Brain microvascular endothelial cell (primary cell): ENCODE measurements at regions not wholly inside any gene's neighbourhood (a gene's known extent, or its start where the extent isn't known, plus 50 kb on each side); places are given as distances from the start of the nearest gene placed in this dataset.

Experiments
- DNase-seq: peaks from one replicate; pipeline ENCODE4 v3.0.0-alpha.2; 2020
- H3K27ac ChIP-seq: fragments of 250-450 bp; sonication (Bioruptor Pico); 2 replicates; pipeline ENCODE4 v1.5.1; 2020; ENCODE audit warnings: mild to moderate bottlenecking, moderate library complexity
- H3K27me3 ChIP-seq: fragments of 250-450 bp; sonication (Bioruptor Pico); replicated peaks from 2 replicates; pipeline ENCODE4 v1.5.1; 2020; ENCODE audit warnings: mild to moderate bottlenecking
- H3K36me3 ChIP-seq: fragments of 250-450 bp; sonication (Bioruptor Pico); replicated peaks from 2 replicates; pipeline ENCODE4 v1.5.1; 2020; ENCODE audit warnings: mild to moderate bottlenecking
- H3K4me3 ChIP-seq: 2 replicates; pipeline ENCODE4 v1.5.1; 2011; ENCODE audit warnings: low read depth, mild to moderate bottlenecking, control low read depth, low read length, moderate library complexity
- CTCF ChIP-seq: IDR thresholded peaks from 2 replicates; pipeline ENCODE4 v1.5.1; 2011; ENCODE audit warnings: low read depth, mild to moderate bottlenecking, moderate library complexity, low read length, control low read depth, inconsistent platforms; ENCODE audit errors: missing control alignments
- in situ Hi-C: cut with HindIII; loops from 2 replicates; pipeline ENCODE4 v1.10.0; 2017; ENCODE audit warnings: low sequenced_read_pairs, low pct_ligation_motif_present

GRCh38 chr2:198776616-198777406 lies 680.9 kb downstream of the SATB2 start:
- H3K27ac ChIP-seq, result no peak overlapping the region
- no peak overlapping the region for H3K4me3 ChIP-seq
- H3K36me3 ChIP-seq, result no peaks in the 10 kb centered on the region
- TF ChIP-seq CTCF, result no peak
- no peak for DNase-seq
- H3K27me3 ChIP-seq, result no peaks in the 10 kb centered on the region
- in situ Hi-C loops, result no loop called here

DNA sequence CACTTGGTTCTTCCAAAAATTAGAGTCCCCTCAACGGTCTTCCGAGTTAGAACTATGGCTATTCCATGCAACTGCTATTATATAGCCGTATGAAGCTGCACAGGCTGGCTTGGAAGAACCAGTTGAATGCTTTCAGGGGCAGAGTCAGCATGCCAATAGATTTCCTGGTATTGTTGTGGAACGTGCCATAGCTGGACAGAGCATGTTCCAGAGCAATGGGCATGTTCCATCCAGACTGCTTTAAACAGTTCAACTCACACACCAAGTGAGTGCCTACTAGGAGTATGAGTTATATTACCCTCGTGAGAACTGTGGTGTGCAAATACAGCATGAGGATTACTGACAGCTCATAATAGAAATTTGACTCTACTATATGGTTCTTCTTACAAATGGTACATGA lies 682.0 kb downstream of the SATB2 start:
- no peak for TF ChIP-seq CTCF
- no peaks in the 10 kb centered on the region for H3K27me3 ChIP-seq
- H3K27ac ChIP-seq, result no peak overlapping the region
- H3K4me3 ChIP-seq, result no peak overlapping the region
- in situ Hi-C loops, result no loop called here
- no peaks in the 10 kb centered on the region for H3K36me3 ChIP-seq
- no peak for DNase-seq

DNA sequence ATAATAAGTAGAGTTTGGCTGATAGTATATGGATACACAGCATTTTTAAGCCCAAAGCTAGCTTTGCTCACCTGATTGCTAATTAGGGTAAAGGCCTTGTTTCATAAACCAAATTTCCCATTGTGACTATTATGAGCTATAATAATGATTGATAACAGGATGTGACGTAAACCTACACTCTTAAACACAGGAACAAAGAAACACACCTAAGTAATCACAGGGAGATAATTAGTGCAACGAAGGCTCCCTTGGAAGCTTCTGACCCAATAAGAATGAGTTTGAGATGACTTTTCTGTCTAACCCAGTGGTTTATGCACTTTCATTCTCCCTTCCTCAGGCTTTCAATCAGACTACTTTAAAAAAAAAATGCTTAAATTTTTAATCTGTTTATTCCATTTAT lies 683.2 kb downstream of the SATB2 start:
- H3K36me3 ChIP-seq, result no peaks in the 10 kb centered on the region
- DNase-seq, result no peak
- TF ChIP-seq CTCF, result no peak
- H3K27me3 ChIP-seq, result no peaks in the 10 kb centered on the region
- in situ Hi-C loops, result no loop called here
- no peak overlapping the region for H3K4me3 ChIP-seq
- no peak overlapping the region for H3K27ac ChIP-seq

- H3K27ac ChIP-seq, result no peak overlapping the region
- in situ Hi-C loops, result no loop called here
- H3K4me3 ChIP-seq, result no peak overlapping the region
- no peaks in the 10 kb centered on the region for H3K36me3 ChIP-seq
- no peak for DNase-seq
- H3K27me3 ChIP-seq, result no peaks in the 10 kb centered on the region
- no peak for TF ChIP-seq CTCF
These were observed 690.0 kb downstream of the SATB2 start for GRCh38 chr2:198767694-198768093.

DNA sequence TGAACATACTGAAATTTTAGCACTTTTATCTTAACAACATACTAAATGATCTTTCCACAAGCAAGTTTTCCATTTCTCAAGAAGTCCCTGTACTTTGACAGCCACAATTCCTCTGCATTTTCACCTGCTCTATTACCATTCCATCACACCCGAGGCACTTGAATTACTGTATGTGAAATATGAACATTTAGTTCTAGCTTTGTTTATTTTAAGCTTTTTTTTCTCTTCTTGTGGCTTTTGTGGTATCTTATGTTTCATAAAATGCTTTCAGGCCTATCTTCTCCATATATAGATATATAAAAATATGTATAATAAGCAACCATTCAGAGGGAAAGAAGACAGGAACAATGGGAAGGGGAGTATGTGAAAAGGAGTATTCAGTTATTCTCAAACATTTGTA lies 693.9 kb downstream of the SATB2 start:
- H3K4me3 ChIP-seq, result no peak overlapping the region
- no peak for DNase-seq
- TF ChIP-seq CTCF, result no peak
- in situ Hi-C loops, result no loop called here
- no peaks in the 10 kb centered on the region for H3K36me3 ChIP-seq
- H3K27ac ChIP-seq, result no peak overlapping the region
- H3K27me3 ChIP-seq, result no peaks in the 10 kb centered on the region

GRCh38 chr2:198762441-198762840 lies 695.3 kb downstream of the SATB2 start:
- TF ChIP-seq CTCF, result no peak
- Histone ChIP-seq H3K4me3 (no peak overlapping the region), H3K36me3 (no peaks in the 10 kb centered on the region), H3K27me3 (no peaks in the 10 kb centered on the region), H3K27ac (no peak overlapping the region)
- in situ Hi-C loops, result no loop called here
- no peak for DNase-seq
